Epithelial cell of proximal tubule (primary cell): ENCODE measurements at regions not wholly inside any gene's neighbourhood (a gene's known extent, or its start where the extent isn't known, plus 50 kb on each side); places are given as distances from the start of the nearest gene placed in this dataset.

Source experiments
- DNase-seq: peaks from one replicate; pipeline ENCODE4 v3.0.0-alpha.2; 2011; ENCODE audit warnings: low read depth
- H3K4me3 ChIP-seq: 2 replicates; pipeline ENCODE4 v1.5.1; 2011; ENCODE audit warnings: low read depth, mild to moderate bottlenecking, low read length
- TF ChIP-seq, protein P1 (sequence below): conservative IDR thresholded peaks from 2 replicates; pipeline ENCODE4 v1.5.1; 2012; ENCODE audit warnings: low read depth, mild to moderate bottlenecking, low read length

DNA sequence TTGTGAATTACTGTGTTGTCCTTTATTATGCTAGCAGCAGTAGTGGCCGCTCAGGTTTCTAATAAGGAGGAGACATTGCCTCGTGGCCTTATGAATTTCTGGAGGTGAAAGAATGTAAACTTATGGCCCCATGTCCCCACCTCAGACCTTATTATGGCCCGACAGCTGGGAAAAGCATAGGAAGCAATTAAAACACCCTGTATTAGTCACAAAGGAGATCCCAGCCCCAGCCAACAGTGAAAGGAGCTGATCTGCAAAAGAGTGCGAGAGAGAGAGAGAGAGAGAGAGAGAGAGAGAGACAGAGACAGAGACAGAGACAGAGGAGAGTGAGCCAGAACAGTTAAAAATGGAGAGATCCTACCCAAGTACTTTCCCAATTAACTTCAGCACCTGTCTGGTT lies 269.3 kb downstream of the DMRT2 start:
- DNase-seq: no peak
- TF ChIP-seq, protein P1, sequence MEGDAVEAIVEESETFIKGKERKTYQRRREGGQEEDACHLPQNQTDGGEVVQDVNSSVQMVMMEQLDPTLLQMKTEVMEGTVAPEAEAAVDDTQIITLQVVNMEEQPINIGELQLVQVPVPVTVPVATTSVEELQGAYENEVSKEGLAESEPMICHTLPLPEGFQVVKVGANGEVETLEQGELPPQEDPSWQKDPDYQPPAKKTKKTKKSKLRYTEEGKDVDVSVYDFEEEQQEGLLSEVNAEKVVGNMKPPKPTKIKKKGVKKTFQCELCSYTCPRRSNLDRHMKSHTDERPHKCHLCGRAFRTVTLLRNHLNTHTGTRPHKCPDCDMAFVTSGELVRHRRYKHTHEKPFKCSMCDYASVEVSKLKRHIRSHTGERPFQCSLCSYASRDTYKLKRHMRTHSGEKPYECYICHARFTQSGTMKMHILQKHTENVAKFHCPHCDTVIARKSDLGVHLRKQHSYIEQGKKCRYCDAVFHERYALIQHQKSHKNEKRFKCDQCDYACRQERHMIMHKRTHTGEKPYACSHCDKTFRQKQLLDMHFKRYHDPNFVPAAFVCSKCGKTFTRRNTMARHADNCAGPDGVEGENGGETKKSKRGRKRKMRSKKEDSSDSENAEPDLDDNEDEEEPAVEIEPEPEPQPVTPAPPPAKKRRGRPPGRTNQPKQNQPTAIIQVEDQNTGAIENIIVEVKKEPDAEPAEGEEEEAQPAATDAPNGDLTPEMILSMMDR: no peak
- no peak overlapping the region for H3K4me3 ChIP-seq

DNA sequence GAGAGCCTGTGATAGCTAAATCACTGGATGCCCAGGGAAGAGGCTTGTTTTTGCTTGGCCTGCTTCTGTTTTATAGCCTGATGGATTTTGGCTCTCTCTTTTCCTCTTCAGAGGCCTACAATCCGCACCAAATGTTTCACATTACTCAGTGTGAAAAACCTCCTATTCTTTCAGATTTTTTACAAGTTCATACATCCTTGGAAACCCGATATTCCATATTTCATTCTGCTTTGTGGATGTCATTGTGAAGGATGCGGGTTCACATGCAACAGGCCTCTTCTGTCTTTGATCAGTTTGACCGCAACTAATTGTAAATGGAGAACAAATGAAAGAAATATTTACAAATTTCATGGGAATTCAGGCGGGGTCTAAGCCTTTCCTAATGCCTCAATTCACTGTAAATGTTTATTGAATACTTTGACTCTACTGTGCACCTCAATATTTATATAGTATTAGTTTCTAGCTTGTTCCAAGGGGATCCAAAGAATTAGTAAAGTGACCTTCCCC lies 269.9 kb downstream of the DMRT2 start:
- no peak overlapping the region for H3K4me3 ChIP-seq
- no peak for DNase-seq
- TF ChIP-seq, protein P1: no peak

DNA sequence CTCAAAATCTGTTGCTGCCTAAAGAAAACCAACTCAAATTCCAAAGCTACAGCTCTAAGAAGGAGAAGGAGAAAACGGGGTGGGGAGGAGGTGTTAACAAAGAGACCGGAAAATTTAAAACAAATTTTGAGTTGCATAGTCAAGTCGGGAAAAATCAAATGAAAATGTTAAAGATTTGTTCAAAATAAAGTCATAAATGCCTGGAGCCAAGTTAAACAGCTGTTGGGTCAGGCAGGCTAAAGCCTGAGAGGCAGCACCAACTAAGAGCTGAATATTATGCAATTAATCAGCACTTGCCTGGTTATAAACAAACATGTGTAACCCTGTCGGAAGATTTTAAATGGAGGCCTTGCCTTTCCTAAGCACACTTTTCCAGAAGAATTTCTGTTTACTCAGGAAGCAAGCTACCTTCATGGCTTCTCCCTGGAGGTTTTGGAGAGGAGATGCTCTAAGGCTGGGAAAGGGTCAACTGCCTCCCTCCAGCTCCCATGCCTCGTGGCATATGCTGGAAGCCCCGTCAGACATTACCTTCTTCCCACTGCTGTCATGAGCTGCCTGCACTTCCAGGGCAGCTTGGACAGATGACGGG lies 270.5 kb downstream of the DMRT2 start:
- TF ChIP-seq, protein P1: no peak
- no peak for DNase-seq

DNA sequence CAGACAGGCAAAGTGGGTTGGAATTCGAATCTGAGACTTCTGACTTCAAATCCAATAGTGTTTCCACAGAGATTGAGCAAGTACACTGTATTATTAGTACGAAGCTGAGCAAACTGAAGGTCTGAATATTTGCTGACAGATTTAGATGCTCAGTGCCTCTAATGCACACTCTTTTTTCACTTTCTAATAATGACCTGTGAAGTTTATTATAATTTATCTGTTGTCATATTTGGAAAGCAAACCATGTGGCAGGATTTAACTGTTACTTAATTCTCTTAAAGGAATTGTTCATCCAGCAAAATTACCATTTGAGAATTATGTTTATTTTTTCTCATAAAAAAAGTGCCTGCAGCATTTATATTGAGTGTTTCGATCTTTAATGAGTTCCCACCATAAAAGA lies 277.3 kb downstream of the DMRT2 start:
- DNase-seq: no peak
- H3K4me3 ChIP-seq: no peak overlapping the region
- TF ChIP-seq, protein P1: no peak

More for the DNA sequence above, 270.5 kb downstream of the DMRT2 start:
- H3K4me3 ChIP-seq: no peak overlapping the region

DNA sequence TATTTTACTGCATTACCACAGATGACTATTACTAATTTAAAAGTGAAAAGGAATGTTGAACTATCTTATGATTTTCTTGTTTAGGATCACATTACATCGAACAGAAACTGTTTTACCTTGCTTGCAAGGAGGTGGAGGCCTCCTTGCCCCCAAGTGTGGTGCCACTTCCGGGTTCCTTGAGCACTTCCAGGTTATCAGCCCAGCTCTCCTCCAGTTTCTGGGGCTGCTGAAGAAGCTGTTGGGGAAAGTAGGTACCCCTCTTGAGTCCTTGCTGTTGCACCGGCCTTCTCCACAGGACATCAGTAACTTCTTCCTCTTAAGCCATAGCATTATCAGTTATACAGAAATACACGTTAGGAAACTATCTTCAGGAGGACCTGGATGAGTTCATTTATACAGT lies 278.2 kb downstream of the DMRT2 start:
- no peak overlapping the region for H3K4me3 ChIP-seq
- TF ChIP-seq, protein P1: no peak
- DNase-seq: no peak

DNA sequence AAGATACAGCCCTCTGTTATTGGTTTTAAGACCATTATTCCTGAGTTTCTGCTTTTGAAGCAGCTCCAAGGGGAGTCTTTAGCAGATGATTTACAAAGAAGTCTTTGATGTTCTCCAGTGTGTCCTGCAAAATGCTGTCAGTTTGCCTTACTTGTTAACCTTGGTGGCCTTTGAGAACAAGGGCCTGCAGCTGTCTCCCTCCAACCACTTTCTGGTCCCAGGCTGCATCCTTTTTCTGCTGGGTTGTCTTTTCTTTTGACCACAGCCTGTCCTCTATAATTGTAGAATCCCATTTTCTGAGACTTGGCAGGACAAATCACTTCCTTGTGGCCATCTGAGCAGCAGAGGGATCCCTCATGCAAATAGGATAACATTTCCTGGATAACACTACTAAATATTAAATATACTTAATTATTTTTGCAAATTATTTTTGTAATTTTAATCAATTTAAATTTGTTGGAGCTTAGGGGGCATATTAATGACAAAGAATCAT lies 281.4 kb downstream of the DMRT2 start:
- DNase-seq: no peak
- TF ChIP-seq, protein P1: no peak
- H3K4me3 ChIP-seq: no peak overlapping the region

DNA sequence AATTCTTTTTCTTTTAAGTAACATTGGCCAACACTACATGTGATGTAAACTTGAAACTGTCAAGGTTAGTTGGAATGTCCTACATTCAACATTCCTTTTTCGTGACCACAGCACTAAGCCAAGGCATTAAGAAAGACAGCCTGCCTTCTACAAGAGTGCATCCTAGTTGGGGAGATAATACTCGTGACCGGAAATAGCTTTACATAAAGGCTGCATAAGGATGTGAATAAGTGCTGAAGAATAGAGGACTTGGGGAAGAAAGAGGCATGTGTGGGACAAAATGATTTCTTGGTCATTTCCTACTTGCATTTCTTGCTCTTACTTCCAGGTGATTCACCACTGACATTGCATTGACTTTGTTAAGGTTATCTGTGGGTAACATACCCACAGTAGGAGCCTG lies 282.0 kb downstream of the DMRT2 start:
- H3K4me3 ChIP-seq: no peak overlapping the region
- no peak for DNase-seq
- TF ChIP-seq, protein P1: no peak
